ENCODE measurements at regions not wholly inside any gene's neighbourhood (a gene's known extent, or its start where the extent isn't known, plus 50 kb on each side); places are given as distances from the start of the nearest gene placed in this dataset.

GRCh38 chr2:72038524-72038923, 109.1 kb downstream of the CYP26B1 start:
- Histone ChIP-seq H3K27ac (no peak overlapping the region), H3K4me3 (no peak overlapping the region), H3K9me3 (peaks cover 0 to 5% (median 0%) of the 10 kb centered on the region in 12 donors), H3K27me3 (no peaks in the 10 kb centered on the region), H3K36me3 (no peaks in the 10 kb centered on the region), H3K4me1 (no peaks in the 10 kb centered on the region)
- ATAC-seq: no peak
- no peak for DNase-seq
- intact Hi-C loops (cut with DNase I): no loop called here
- no peak for TF ChIP-seq CTCF (IDR thresholded peaks at IDR 0.05)
- TF ChIP-seq POLR2A (IDR thresholded peaks at IDR 0.05): no peak
- 83 to 88% (median 84%) methylated on average over 5 of the region's 5 CpGs for WGBS, 4 donors

- no peak for TF ChIP-seq POLR2A (IDR thresholded peaks at IDR 0.05)
- no peak for TF ChIP-seq CTCF (IDR thresholded peaks at IDR 0.05)
- Histone ChIP-seq H3K9me3 (no peaks in the 10 kb centered on the region), H3K27me3 (peaks cover 0 to 4% (median 0%) of the 10 kb centered on the region in 9 donors), H3K36me3 (no peaks in the 10 kb centered on the region), H3K27ac (no peak overlapping the region), H3K4me3 (no peak overlapping the region), H3K4me1 (no peaks in the 10 kb centered on the region)
- WGBS, 4 donors: 88 to 92% (median 89%) methylated on average over 5 of the region's 5 CpGs
- DNase-seq: no peak
- no peak for ATAC-seq
- intact Hi-C loops (cut with DNase I): no loop called here
Measured at GRCh38 chr2:72037261-72037666, 110.4 kb downstream of the CYP26B1 start.

GRCh38 chr2:72036595-72036994, 111.1 kb downstream of the CYP26B1 start:
- 84 to 96% (median 92%) methylated on average over 4 to 6 of the region's 6 CpGs for WGBS, 4 donors
- Histone ChIP-seq H3K9me3 (no peaks in the 10 kb centered on the region), H3K4me3 (no peak overlapping the region), H3K27me3 (peaks cover 0 to 6% (median 0%) of the 10 kb centered on the region in 9 donors), H3K4me1 (no peaks in the 10 kb centered on the region), H3K27ac (no peak overlapping the region), H3K36me3 (no peaks in the 10 kb centered on the region)
- DNase-seq: no peak
- intact Hi-C loops (cut with DNase I): no loop called here
- TF ChIP-seq POLR2A (IDR thresholded peaks at IDR 0.05): no peak
- TF ChIP-seq CTCF (IDR thresholded peaks at IDR 0.05): no peak
- ATAC-seq: no peak

- Histone ChIP-seq H3K9me3 (no peaks in the 10 kb centered on the region), H3K27me3 (peaks cover 0 to 6% (median 0%) of the 10 kb centered on the region in 9 donors), H3K36me3 (no peaks in the 10 kb centered on the region), H3K4me3 (no peak overlapping the region), H3K4me1 (no peaks in the 10 kb centered on the region), H3K27ac (no peak overlapping the region)
- ATAC-seq (no peak), DNase-seq (no peak)
- intact Hi-C loops (cut with DNase I): no loop called here
- WGBS, 4 donors: 94 to 100% (median 96%) methylated on average over 3 of the region's 3 CpGs
- no peak for TF ChIP-seq POLR2A (IDR thresholded peaks at IDR 0.05)
- no peak for TF ChIP-seq CTCF (IDR thresholded peaks at IDR 0.05)
Measured at GRCh38 chr2:72036173-72036545, 111.5 kb downstream of the CYP26B1 start.

Data from heart left ventricle (tissue), 16 donors.